ENCODE measurements at regions not wholly inside any gene's neighbourhood (a gene's known extent, or its start where the extent isn't known, plus 50 kb on each side); places are given as distances from the start of the nearest gene placed in this dataset.
"Not testable (repeated sequence)": the region's sequence is repeated elsewhere in the genome, so short reads cannot be mapped to it uniquely, and the experiment has no call there.

DNA sequence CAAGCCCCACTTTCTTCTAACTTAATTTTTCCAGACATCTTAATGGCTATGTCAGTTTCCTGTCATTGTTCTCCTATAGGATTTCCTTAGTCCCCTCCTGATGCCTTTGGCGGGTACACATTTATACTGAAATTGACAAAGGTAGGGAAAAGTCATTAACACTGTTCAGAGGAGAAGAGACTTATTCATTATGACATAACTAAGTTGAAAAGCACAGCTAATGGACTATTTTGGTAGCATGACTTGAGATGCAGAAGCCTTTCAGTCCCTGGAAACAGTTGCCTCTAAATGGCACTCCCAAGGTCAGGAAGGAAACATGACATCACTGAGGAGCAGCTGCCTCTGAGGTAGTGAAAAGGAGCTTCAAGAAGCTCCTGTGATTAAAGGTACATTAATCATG, 317.5 kb upstream of the KITLG start:
- H3K4me3 ChIP-seq (ENCODE audit: low read depth, low read length) = no peak overlapping the region
- TF ChIP-seq, protein P1, sequence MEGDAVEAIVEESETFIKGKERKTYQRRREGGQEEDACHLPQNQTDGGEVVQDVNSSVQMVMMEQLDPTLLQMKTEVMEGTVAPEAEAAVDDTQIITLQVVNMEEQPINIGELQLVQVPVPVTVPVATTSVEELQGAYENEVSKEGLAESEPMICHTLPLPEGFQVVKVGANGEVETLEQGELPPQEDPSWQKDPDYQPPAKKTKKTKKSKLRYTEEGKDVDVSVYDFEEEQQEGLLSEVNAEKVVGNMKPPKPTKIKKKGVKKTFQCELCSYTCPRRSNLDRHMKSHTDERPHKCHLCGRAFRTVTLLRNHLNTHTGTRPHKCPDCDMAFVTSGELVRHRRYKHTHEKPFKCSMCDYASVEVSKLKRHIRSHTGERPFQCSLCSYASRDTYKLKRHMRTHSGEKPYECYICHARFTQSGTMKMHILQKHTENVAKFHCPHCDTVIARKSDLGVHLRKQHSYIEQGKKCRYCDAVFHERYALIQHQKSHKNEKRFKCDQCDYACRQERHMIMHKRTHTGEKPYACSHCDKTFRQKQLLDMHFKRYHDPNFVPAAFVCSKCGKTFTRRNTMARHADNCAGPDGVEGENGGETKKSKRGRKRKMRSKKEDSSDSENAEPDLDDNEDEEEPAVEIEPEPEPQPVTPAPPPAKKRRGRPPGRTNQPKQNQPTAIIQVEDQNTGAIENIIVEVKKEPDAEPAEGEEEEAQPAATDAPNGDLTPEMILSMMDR (IDR thresholded peaks at IDR 0.05; ENCODE audit: low read depth, low read length) = no peak
- H3K9me3 ChIP-seq = no peaks in the 10 kb centered on the region
- H3K27me3 ChIP-seq = no peaks in the 10 kb centered on the region
- H3K36me3 ChIP-seq = no peaks in the 10 kb centered on the region
- DNase-seq = no peak
- H3K4me1 ChIP-seq = no peaks in the 10 kb centered on the region

- no peaks in the 10 kb centered on the region for H3K27me3 ChIP-seq
- no peaks in the 10 kb centered on the region for H3K36me3 ChIP-seq
- DNase-seq = no peak
- no peaks in the 10 kb centered on the region for H3K4me1 ChIP-seq
- H3K9me3 ChIP-seq = no peaks in the 10 kb centered on the region
- TF ChIP-seq, protein P1 (IDR thresholded peaks at IDR 0.05; ENCODE audit: low read depth, low read length) = no peak
- no peak overlapping the region for H3K4me3 ChIP-seq (ENCODE audit: low read depth, low read length)
Measured at GRCh38 chr12:88896958-88897357, 316.7 kb upstream of the KITLG start.

GRCh38 chr12:88895634-88896033, 315.4 kb upstream of the KITLG start:
- no peak for DNase-seq
- Histone ChIP-seq H3K36me3 (no peaks in the 10 kb centered on the region), H3K9me3 (no peaks in the 10 kb centered on the region), H3K27me3 (no peaks in the 10 kb centered on the region), H3K4me3 (ENCODE audit: low read depth, low read length) (no peak overlapping the region), H3K4me1 (no peaks in the 10 kb centered on the region)
- TF ChIP-seq, protein P1 (IDR thresholded peaks at IDR 0.05; ENCODE audit: low read depth, low read length) = no peak

DNA sequence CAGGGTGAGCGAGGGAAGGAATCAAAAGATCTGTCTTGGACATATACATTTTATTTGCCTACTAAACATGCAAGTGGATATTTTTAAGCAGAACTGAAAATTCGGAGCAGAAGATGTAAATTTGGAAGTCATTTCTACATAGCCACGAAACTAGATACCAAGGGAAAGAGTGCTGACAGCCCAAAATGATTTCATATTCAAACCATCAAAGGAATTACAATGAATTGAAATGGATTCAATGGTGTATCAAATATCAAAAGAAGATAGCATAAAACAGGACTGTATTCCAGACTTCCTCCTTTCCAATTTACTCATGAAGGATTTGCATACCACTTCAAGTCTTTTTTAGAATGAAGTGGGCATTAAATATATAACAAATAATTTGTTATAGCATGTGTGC, 313.5 kb upstream of the KITLG start:
- no peak overlapping the region for H3K4me3 ChIP-seq (ENCODE audit: low read depth, low read length)
- TF ChIP-seq, protein P1 (IDR thresholded peaks at IDR 0.05; ENCODE audit: low read depth, low read length) = no peak
- no peak for DNase-seq
- H3K36me3 ChIP-seq = no peaks in the 10 kb centered on the region
- H3K4me1 ChIP-seq = no peaks in the 10 kb centered on the region
- no peaks in the 10 kb centered on the region for H3K27me3 ChIP-seq
- H3K9me3 ChIP-seq = no peaks in the 10 kb centered on the region

GRCh38 chr12:88891434-88891833, 311.2 kb upstream of the KITLG start:
- not testable (repeated sequence) for H3K27me3 ChIP-seq; H3K4me1 ChIP-seq; DNase-seq; H3K4me3 ChIP-seq (ENCODE audit: low read depth, low read length); H3K36me3 ChIP-seq; H3K9me3 ChIP-seq

- no peaks in the 10 kb centered on the region for H3K4me1 ChIP-seq
Measured at GRCh38 chr12:88889326-88890110, 309.2 kb upstream of the KITLG start.

More at GRCh38 chr12:88889326-88890110, 309.2 kb upstream of the KITLG start:
- Histone ChIP-seq H3K9me3 (no peaks in the 10 kb centered on the region), H3K36me3 (no peaks in the 10 kb centered on the region), H3K27me3 (no peaks in the 10 kb centered on the region), H3K4me3 (ENCODE audit: low read depth, low read length) (no peak overlapping the region)
- TF ChIP-seq, protein P1 (IDR thresholded peaks at IDR 0.05; ENCODE audit: low read depth, low read length) = no peak
- no peak for DNase-seq
